H9 (cell line): ENCODE measurements at regions not wholly inside any gene's neighbourhood (a gene's known extent, or its start where the extent isn't known, plus 50 kb on each side); places are given as distances from the start of the nearest gene placed in this dataset.
"Not testable (repeated sequence)": the region's sequence is repeated elsewhere in the genome, so short reads cannot be mapped to it uniquely, and the experiment has no call there.

Source experiments
- DNase-seq: peaks from one replicate; pipeline ENCODE4 v3.0.0-alpha.2; 2017
- H2AFZ ChIP-seq: one replicate; pipeline ENCODE4 v1.6.1; 2013; ENCODE audit warnings: mild to moderate bottlenecking, low read length, control low read depth, moderate library complexity
- H2AK5ac ChIP-seq: 2 replicates; pipeline ENCODE4 v1.6.1; 2013; ENCODE audit warnings: low read length, control low read depth, mixed read lengths; ENCODE audit not compliant: insufficient read length
- H2BK120ac ChIP-seq: one replicate; pipeline ENCODE4 v1.6.1; 2013; ENCODE audit warnings: low read depth, mild to moderate bottlenecking, low read length, control low read depth, inconsistent platforms; ENCODE audit not compliant: poor library complexity, severe bottlenecking
- H2BK12ac ChIP-seq: 2 replicates; pipeline ENCODE4 v1.6.1; 2013; ENCODE audit warnings: low read length, control low read depth, mixed read lengths, low read depth; ENCODE audit not compliant: insufficient read length
- H2BK15ac ChIP-seq: 2 replicates; pipeline ENCODE4 v1.6.1; 2013; ENCODE audit warnings: low read depth, low read length, control low read depth
- H2BK20ac ChIP-seq: one replicate; pipeline ENCODE4 v1.6.1; 2013; ENCODE audit warnings: low read depth, mild to moderate bottlenecking, low read length, control low read depth, inconsistent platforms; ENCODE audit not compliant: poor library complexity, severe bottlenecking
- H2BK5ac ChIP-seq: 2 replicates; pipeline ENCODE4 v1.6.1; 2013; ENCODE audit warnings: low read length, control low read depth, mixed read lengths; ENCODE audit not compliant: insufficient read length
- H3K14ac ChIP-seq: 2 replicates; pipeline ENCODE4 v1.6.1; 2013; ENCODE audit warnings: low read length, control low read depth; ENCODE audit not compliant: insufficient read depth
- H3K18ac ChIP-seq: 2 replicates; pipeline ENCODE4 v1.6.1; 2013; ENCODE audit warnings: low read depth, mild to moderate bottlenecking, mixed read lengths, low read length, control low read depth; ENCODE audit not compliant: insufficient read length
- H3K23ac ChIP-seq: 2 replicates; pipeline ENCODE4 v1.6.1; 2013; ENCODE audit warnings: low read length, control low read depth, mixed read lengths, low read depth; ENCODE audit not compliant: insufficient read length
- H3K23me2 ChIP-seq: 2 replicates; pipeline ENCODE4 v1.6.1; 2013; ENCODE audit warnings: low read depth, mild to moderate bottlenecking, mixed read lengths, low read length, control low read depth; ENCODE audit not compliant: insufficient read length, poor library complexity, severe bottlenecking
- H3K27ac ChIP-seq: 2 replicates; pipeline ENCODE4 v1.5.1; 2013; ENCODE audit warnings: low read length, control low read depth, mixed read lengths, low read depth; ENCODE audit not compliant: insufficient read length
- H3K27me3 ChIP-seq: 2 replicates; pipeline ENCODE4 v1.6.1; 2013; ENCODE audit warnings: low read length, control low read depth, inconsistent platforms; ENCODE audit not compliant: insufficient read depth
- H3K4ac ChIP-seq: 2 replicates; pipeline ENCODE4 v1.6.1; 2013; ENCODE audit warnings: low read depth, mild to moderate bottlenecking, control low read depth, inconsistent platforms, low read length, moderate library complexity
- H3K4me1 ChIP-seq: 2 replicates; pipeline ENCODE4 v1.6.1; 2013; ENCODE audit warnings: low read length, control low read depth, inconsistent platforms; ENCODE audit not compliant: insufficient read depth
- H3K4me2 ChIP-seq: 2 replicates; pipeline ENCODE4 v1.6.1; 2013; ENCODE audit warnings: low read length, control low read depth, mixed read lengths; ENCODE audit not compliant: insufficient read length, insufficient read depth
- H3K56ac ChIP-seq: 2 replicates; pipeline ENCODE4 v1.6.1; 2013; ENCODE audit warnings: low read depth, mild to moderate bottlenecking, mixed read lengths, low read length, control low read depth; ENCODE audit not compliant: insufficient read length
- H3K79me1 ChIP-seq: 2 replicates; pipeline ENCODE4 v1.6.1; 2013; ENCODE audit warnings: low read depth, mild to moderate bottlenecking, moderate library complexity, low read length, control low read depth, inconsistent platforms; ENCODE audit not compliant: insufficient read depth, poor library complexity, severe bottlenecking
- H3K79me2 ChIP-seq: 2 replicates; pipeline ENCODE4 v1.6.1; 2013; ENCODE audit warnings: low read length, control low read depth, inconsistent platforms; ENCODE audit not compliant: insufficient read depth
- H3K9ac ChIP-seq: 2 replicates; pipeline ENCODE4 v1.6.1; 2013; ENCODE audit warnings: low read length, control low read depth, mixed read lengths; ENCODE audit not compliant: insufficient read length; ENCODE audit errors: extremely low read depth
- H3K9me3 ChIP-seq: one replicate; pipeline ENCODE4 v1.6.1; 2013; ENCODE audit warnings: low read depth, low read length, inconsistent platforms; ENCODE audit not compliant: control insufficient read depth
- H3T11ph ChIP-seq: one replicate; pipeline ENCODE4 v1.6.1; 2013; ENCODE audit warnings: mild to moderate bottlenecking, low read length, control low read depth, inconsistent platforms
- H4K20me1 ChIP-seq: one replicate; pipeline ENCODE4 v1.6.1; 2013; ENCODE audit not compliant: control insufficient read depth, insufficient read length, insufficient read depth
- H4K5ac ChIP-seq: 2 replicates; pipeline ENCODE4 v1.6.1; 2013; ENCODE audit warnings: low read depth, mild to moderate bottlenecking, mixed read lengths, low read length, control low read depth; ENCODE audit not compliant: insufficient read length
- H4K8ac ChIP-seq: replicated peaks from 2 replicates; pipeline ENCODE4 v1.6.1; 2013; ENCODE audit warnings: low read length, control low read depth, mixed read lengths, low read depth; ENCODE audit not compliant: insufficient read length
- H4K91ac ChIP-seq: 2 replicates; pipeline ENCODE4 v1.6.1; 2013; ENCODE audit warnings: low read depth, mild to moderate bottlenecking, moderate library complexity, mixed read lengths, low read length, control low read depth; ENCODE audit not compliant: insufficient read length
- H3K27ac Mint-ChIP-seq, 3 experiments: 2 replicates in 2 of 3; 3 replicates in 1 of 3; pipeline ENCODE4 v1.8.0; 2020 to 2021; ENCODE audit warnings: mixed read lengths in 3 of 3, mild to moderate bottlenecking in 1 of 3, moderate library complexity in 1 of 3
- H3K27me3 Mint-ChIP-seq: 2 replicates; pipeline ENCODE4 v1.8.0; 2021; ENCODE audit warnings: low read depth, mild to moderate bottlenecking, moderate library complexity, mixed read lengths
- H3K36me3 Mint-ChIP-seq, 3 experiments: 2 replicates in 2 of 3; 3 replicates in 1 of 3; pipeline ENCODE4 v1.8.0; 2020 to 2021; ENCODE audit warnings: low read depth in 3 of 3, mixed read lengths in 3 of 3; ENCODE audit not compliant: insufficient read depth in 1 of 3
- H3K4me1 Mint-ChIP-seq, 2 experiments: 2 replicates each; pipeline ENCODE4 v1.8.0; 2020; ENCODE audit warnings: mixed read lengths in 2 of 2
- H3K4me3 Mint-ChIP-seq, 2 experiments: 2 replicates in 1 of 2; 3 replicates in 1 of 2; pipeline ENCODE4 v1.8.0; 2020 to 2021; ENCODE audit warnings: mild to moderate bottlenecking in 2 of 2, mixed read lengths in 2 of 2, moderate library complexity in 1 of 2
- H3K9me3 Mint-ChIP-seq, 2 experiments: 2 replicates in 1 of 2; 3 replicates in 1 of 2; pipeline ENCODE4 v1.8.0; 2020; ENCODE audit warnings: mild to moderate bottlenecking in 2 of 2, mixed read lengths in 2 of 2, moderate library complexity in 1 of 2
- WGBS: extraction: QIAGEN DNeasy Blood & Tissue Kit; methylation state at CpG from one replicate; pipeline ENCODE4 v1.1.7; 2013; ENCODE audit warnings: missing lambda C conversion rate, low lambda C conversion rate, mixed read lengths; ENCODE audit not compliant: insufficient read length; ENCODE audit errors: extremely low coverage; 5-methylcytosine and 5-hydroxymethylcytosine counted together
- TF ChIP-seq, protein P1 (sequence below): fragments of 200-600 bp; sonication (generic); conservative IDR thresholded peaks from 3 replicates; pipeline ENCODE4 v1.8.0; 2021; ENCODE audit warnings: antibody characterized with exemption, mild to moderate bottlenecking

DNA sequence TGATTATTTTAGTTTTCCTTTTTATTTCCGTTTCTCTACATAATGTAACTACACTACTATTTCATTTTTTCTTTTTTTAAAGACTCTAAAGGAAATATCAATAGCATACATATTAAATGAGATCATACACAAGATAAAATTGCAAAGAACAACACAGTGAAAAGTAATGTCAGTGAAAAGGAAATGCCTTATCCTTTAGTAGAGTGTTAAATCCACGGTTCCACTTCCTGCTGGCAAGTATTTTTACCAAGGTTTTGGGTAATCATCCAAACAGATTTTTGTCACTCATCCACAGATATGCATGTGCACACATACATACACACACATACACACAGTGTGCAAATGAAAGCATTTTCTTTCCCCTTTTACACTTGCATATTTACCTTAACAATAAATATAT lies 548.9 kb downstream of the PPP4R3C start:
- no peaks in the 10 kb centered on the region for H3K4me1 ChIP-seq
- no peaks in the 10 kb centered on the region; the same call in 1 of the 2 replicates for H3K27me3 Mint-ChIP-seq
- no peak overlapping the region for H4K5ac ChIP-seq
- no peak overlapping the region for H3K4me3 Mint-ChIP-seq
- no peak for DNase-seq
- no CpG with 5 or more reads among the region's 2 CpGs for WGBS
- no peak overlapping the region for H2BK15ac ChIP-seq
- no peak overlapping the region for H3K27ac ChIP-seq
- no peak overlapping the region for H3K9ac ChIP-seq
- H3K14ac ChIP-seq, result no peak overlapping the region
- no peak overlapping the region for H4K91ac ChIP-seq
- no peak overlapping the region for H3K18ac ChIP-seq
- H2BK120ac ChIP-seq, result no peak overlapping the region
- H3K23ac ChIP-seq, result no peak overlapping the region
- no peak overlapping the region for H3T11ph ChIP-seq
- H3K4ac ChIP-seq, result no peak overlapping the region
- H3K27me3 ChIP-seq, result no peaks in the 10 kb centered on the region
- no peak overlapping the region for H3K56ac ChIP-seq
- H2AK5ac ChIP-seq, result no peak overlapping the region
- no peak overlapping the region for H2AFZ ChIP-seq
- H3K79me1 ChIP-seq, result no peaks in the 10 kb centered on the region
- H3K27ac Mint-ChIP-seq, result no peak overlapping the region
- H3K9me3 ChIP-seq, result peaks cover 29% of the 10 kb centered on the region
- no peaks in the 10 kb centered on the region for H3K4me1 Mint-ChIP-seq
- no peak overlapping the region for H2BK12ac ChIP-seq
- H2BK5ac ChIP-seq, result no peak overlapping the region
- peaks cover 8 to 11% (median 10%) of the 10 kb centered on the region in 3 experiments; a peak in 5 of 7 replicates for H3K36me3 Mint-ChIP-seq
- H2BK20ac ChIP-seq, result no peak overlapping the region
- TF ChIP-seq, protein P1, sequence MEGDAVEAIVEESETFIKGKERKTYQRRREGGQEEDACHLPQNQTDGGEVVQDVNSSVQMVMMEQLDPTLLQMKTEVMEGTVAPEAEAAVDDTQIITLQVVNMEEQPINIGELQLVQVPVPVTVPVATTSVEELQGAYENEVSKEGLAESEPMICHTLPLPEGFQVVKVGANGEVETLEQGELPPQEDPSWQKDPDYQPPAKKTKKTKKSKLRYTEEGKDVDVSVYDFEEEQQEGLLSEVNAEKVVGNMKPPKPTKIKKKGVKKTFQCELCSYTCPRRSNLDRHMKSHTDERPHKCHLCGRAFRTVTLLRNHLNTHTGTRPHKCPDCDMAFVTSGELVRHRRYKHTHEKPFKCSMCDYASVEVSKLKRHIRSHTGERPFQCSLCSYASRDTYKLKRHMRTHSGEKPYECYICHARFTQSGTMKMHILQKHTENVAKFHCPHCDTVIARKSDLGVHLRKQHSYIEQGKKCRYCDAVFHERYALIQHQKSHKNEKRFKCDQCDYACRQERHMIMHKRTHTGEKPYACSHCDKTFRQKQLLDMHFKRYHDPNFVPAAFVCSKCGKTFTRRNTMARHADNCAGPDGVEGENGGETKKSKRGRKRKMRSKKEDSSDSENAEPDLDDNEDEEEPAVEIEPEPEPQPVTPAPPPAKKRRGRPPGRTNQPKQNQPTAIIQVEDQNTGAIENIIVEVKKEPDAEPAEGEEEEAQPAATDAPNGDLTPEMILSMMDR, result no peak
- H4K20me1 ChIP-seq, result no peaks in the 10 kb centered on the region
- H3K23me2 ChIP-seq, result no peaks in the 10 kb centered on the region
- no peaks in the 10 kb centered on the region for H3K79me2 ChIP-seq
- no peak overlapping the region for H4K8ac ChIP-seq
- H3K9me3 Mint-ChIP-seq, result peaks cover 50 to 57% of the 10 kb centered on the region in 2 experiments
- H3K4me2 ChIP-seq, result no peak overlapping the region

DNA sequence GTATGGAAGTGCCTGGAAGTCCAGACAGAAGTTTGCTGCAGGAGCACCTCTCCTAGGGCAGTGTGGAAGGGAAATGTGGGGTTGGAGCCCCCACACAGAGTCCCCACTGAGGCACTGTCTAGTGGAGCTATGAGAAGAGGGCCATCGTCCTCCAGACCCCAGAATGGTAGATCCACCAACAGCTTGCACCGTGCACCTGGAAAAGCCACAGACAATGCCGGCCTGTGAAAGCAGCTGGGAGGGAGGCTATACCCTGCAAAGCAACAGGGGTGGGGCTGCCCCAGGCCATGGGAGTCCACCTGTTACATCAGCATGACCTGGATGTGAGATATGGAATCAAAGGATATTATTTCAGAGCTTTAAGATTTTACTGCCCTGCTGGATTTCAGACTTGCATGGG lies 551.4 kb downstream of the PPP4R3C start:
- H2BK12ac ChIP-seq, H4K20me1 ChIP-seq, H3K79me2 ChIP-seq, H3K23me2 ChIP-seq, H3T11ph ChIP-seq, DNase-seq, H2BK120ac ChIP-seq, H4K5ac ChIP-seq, H3K79me1 ChIP-seq, H3K4ac ChIP-seq, H2AK5ac ChIP-seq, H3K4me2 ChIP-seq, H3K27ac Mint-ChIP-seq, H3K27ac ChIP-seq, H3K18ac ChIP-seq, H2BK5ac ChIP-seq, H3K27me3 ChIP-seq, H3K14ac ChIP-seq, H2BK20ac ChIP-seq, H3K4me1 ChIP-seq, H3K9ac ChIP-seq, H2AFZ ChIP-seq, H3K4me3 Mint-ChIP-seq, H2BK15ac ChIP-seq, H4K91ac ChIP-seq, H4K8ac ChIP-seq, H3K27me3 Mint-ChIP-seq, H3K23ac ChIP-seq, H3K56ac ChIP-seq, H3K4me1 Mint-ChIP-seq: not testable (repeated sequence)
- WGBS, result no CpG with 5 or more reads among the region's 3 CpGs
- H3K36me3 Mint-ChIP-seq, result peaks cover 8 to 11% (median 8%) of the 10 kb centered on the region in 3 experiments; a peak in 4 of 7 replicates
- H3K9me3 ChIP-seq, result peaks cover 13% of the 10 kb centered on the region
- peaks cover 33 to 44% of the 10 kb centered on the region in 2 experiments for H3K9me3 Mint-ChIP-seq
